ENCODE measurements at regions not wholly inside any gene's neighbourhood (a gene's known extent, or its start where the extent isn't known, plus 50 kb on each side); places are given as distances from the start of the nearest gene placed in this dataset.

- H3K36me3 ChIP-seq = no peaks in the 10 kb centered on the region
- no peak overlapping the region for H3K4me3 ChIP-seq
- no peak for TF ChIP-seq CTCF (IDR thresholded peaks at IDR 0.05)
- no peaks in the 10 kb centered on the region for H3K4me1 ChIP-seq
- H3K27me3 ChIP-seq = peaks cover 0 to 25% of the 10 kb centered on the region in 2 donors
- H3K9me3 ChIP-seq = no peaks in the 10 kb centered on the region
- ATAC-seq (no peak), DNase-seq (no peak)
- H3K27ac ChIP-seq = no peak overlapping the region
- intact Hi-C loops (cut with DNase I) = no loop called here
Observed at GRCh38 chr13:30043631-30043925, 193.2 kb upstream of the UBL3 start.

DNA sequence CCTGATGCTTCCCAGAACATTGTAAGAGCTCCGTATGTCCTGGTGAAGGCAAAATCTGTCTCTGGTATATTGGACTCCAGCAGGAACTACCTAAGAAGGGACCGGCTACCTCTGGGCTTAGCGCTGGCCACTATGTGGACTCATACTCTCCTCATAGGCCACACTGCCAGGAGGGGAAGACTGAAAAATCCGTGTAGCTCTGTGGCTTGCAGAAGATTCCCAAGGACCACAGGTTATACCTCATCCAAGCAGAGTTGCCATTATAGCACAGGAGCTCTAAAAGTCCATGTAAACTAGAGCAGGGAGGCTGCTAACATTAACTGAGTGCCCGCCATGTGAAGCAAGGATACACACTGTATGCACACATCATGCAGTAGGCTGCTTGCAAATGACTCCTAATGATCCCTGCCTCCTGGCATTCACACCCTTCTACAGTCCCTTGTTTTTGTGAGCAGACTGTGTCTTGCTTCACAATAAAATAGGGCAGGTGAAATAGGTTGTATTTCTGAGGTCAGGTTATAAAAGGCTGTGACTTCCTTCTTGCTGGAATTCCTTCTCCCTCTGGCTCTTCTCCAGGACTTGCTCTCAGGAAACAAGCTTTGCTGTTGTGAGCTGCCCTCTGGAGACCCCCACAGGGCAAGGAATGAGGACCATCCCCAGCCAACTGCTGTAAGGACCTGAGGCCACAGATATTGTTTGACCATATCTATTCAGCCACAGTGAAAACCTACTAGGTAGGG lies 192.6 kb upstream of the UBL3 start:
- H3K4me3 ChIP-seq = no peak overlapping the region
- ATAC-seq = no peak
- no peak for TF ChIP-seq CTCF (IDR thresholded peaks at IDR 0.05)
- peaks cover 0 to 25% of the 10 kb centered on the region in 2 donors for H3K27me3 ChIP-seq
- H3K36me3 ChIP-seq = no peaks in the 10 kb centered on the region
- intact Hi-C loops (cut with DNase I) = no loop called here
- H3K27ac ChIP-seq = no peak overlapping the region
- no peaks in the 10 kb centered on the region for H3K4me1 ChIP-seq
- DNase-seq = no peak
- H3K9me3 ChIP-seq = no peaks in the 10 kb centered on the region

DNA sequence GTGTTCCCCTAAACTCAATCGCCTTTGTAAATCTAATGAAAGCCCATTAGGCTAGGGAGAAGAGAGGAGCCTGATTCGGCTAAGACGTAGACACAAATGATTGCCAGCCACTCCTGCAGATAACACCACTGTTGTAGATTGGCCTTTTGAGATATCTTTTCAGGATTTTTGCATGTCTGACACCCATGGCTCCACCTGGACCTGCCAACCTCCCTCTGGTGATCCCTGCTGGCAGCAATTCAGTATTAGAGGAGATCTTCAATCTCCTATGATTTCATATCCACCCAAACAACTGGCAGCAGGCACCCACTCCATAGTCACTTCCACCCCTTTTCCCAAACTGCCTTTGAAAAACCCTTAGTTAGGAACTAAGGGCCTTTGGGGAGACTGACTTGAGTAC lies 191.9 kb upstream of the UBL3 start:
- peaks cover 0 to 25% of the 10 kb centered on the region in 2 donors for H3K27me3 ChIP-seq
- ATAC-seq (no peak), DNase-seq (no peak)
- intact Hi-C loops (cut with DNase I) = no loop called here
- H3K36me3 ChIP-seq = no peaks in the 10 kb centered on the region
- H3K9me3 ChIP-seq = no peaks in the 10 kb centered on the region
- H3K4me3 ChIP-seq = no peak overlapping the region
- no peak overlapping the region for H3K27ac ChIP-seq
- H3K4me1 ChIP-seq = no peaks in the 10 kb centered on the region
- no peak for TF ChIP-seq CTCF (IDR thresholded peaks at IDR 0.05)

- TF ChIP-seq CTCF (IDR thresholded peaks at IDR 0.05) = no peak
- intact Hi-C loops (cut with DNase I) = no loop called here
- no peaks in the 10 kb centered on the region for H3K36me3 ChIP-seq
- ATAC-seq = no peak
- H3K27ac ChIP-seq = no peak overlapping the region
- no peaks in the 10 kb centered on the region for H3K4me1 ChIP-seq
- no peak for DNase-seq
- no peak overlapping the region for H3K4me3 ChIP-seq
- H3K9me3 ChIP-seq = no peaks in the 10 kb centered on the region
- H3K27me3 ChIP-seq = peaks cover 0 to 25% of the 10 kb centered on the region in 2 donors
Observed at GRCh38 chr13:30039511-30039911, 189.1 kb upstream of the UBL3 start.

DNA sequence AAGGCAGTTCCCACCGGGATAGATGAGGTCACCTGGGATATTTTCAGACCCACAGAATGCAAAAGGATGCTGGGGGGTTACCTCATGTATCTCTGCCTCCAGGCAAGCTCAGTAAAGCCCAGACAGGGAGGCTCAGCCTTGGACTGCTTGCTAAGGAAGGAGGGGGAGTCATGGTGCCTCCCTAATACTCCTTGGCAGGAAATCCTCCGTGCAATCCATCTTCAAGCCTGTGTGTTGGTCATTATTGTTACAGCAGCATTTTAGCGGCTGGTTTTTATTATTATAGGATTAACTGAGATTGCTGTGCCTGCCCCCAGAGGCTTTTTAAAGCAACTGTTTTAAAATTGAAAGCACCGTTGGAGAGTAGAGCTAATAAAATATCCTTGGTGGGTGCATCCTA lies 188.5 kb upstream of the UBL3 start:
- ATAC-seq (peak; percentile 23), DNase-seq (no peak)
- Histone ChIP-seq H3K27me3 (peaks cover 0 to 25% of the 10 kb centered on the region in 2 donors), H3K27ac (no peak overlapping the region), H3K36me3 (no peaks in the 10 kb centered on the region), H3K4me1 (no peaks in the 10 kb centered on the region), H3K9me3 (no peaks in the 10 kb centered on the region), H3K4me3 (no peak overlapping the region)
- TF ChIP-seq CTCF (IDR thresholded peaks at IDR 0.05) = no peak
- intact Hi-C loops (cut with DNase I) = no loop called here

All from left lung (tissue), 4 donors.